ENCODE measurements at regions not wholly inside any gene's neighbourhood (a gene's known extent, or its start where the extent isn't known, plus 50 kb on each side); places are given as distances from the start of the nearest gene placed in this dataset.

DNA sequence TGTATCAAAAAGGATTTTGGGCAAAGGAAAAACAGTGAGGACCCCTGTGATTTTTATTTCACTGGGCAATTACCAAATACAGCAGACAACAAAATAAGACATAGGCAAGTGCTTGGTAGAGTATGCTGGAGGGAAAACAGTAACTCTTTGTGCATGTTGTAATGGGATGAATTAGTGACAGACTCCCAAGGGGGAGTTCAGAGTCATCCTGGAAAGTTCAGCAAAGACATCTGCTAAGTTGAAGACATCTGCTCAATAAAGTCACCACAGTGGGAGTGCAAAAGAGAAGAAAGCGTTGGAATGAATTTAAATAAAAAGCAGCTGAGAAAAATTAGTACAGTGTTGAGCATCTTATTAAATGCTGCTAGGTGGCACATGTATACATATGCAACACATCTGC lies 378.8 kb upstream of the ISX start:
- no peak for TF ChIP-seq EZH2 (IDR thresholded peaks at IDR 0.05)
- no peak for TF ChIP-seq POLR2AphosphoS5 (IDR thresholded peaks at IDR 0.05; ENCODE audit: borderline replicate concordance, low read depth, low read length)
- TF ChIP-seq FOXP2 (optimal IDR thresholded peaks at IDR 0.05; ENCODE audit: control extremely low read depth, extremely low read length, insufficient read depth), result no peak
- no peak overlapping the region for H3K9ac ChIP-seq (ENCODE audit: insufficient read length)
- H3K36me3 ChIP-seq (ENCODE audit: insufficient read depth, low read length), result no peaks in the 10 kb centered on the region
- H3K4me3 ChIP-seq, result no peak overlapping the region
- H3K9me3 ChIP-seq (ENCODE audit: low read depth, low read length), result no peaks in the 10 kb centered on the region
- no peak for DNase-seq (ENCODE audit: low read depth, low spot score)
- no peak overlapping the region for H3K27ac ChIP-seq

- TF ChIP-seq EZH2 (IDR thresholded peaks at IDR 0.05) (no peak), POLR2AphosphoS5 (IDR thresholded peaks at IDR 0.05; ENCODE audit: borderline replicate concordance, low read depth, low read length) (no peak), FOXP2 (optimal IDR thresholded peaks at IDR 0.05; ENCODE audit: control extremely low read depth, extremely low read length, insufficient read depth) (no peak)
These were observed 377.1 kb upstream of the ISX start for GRCh38 chr22:34688825-34689224.

DNA sequence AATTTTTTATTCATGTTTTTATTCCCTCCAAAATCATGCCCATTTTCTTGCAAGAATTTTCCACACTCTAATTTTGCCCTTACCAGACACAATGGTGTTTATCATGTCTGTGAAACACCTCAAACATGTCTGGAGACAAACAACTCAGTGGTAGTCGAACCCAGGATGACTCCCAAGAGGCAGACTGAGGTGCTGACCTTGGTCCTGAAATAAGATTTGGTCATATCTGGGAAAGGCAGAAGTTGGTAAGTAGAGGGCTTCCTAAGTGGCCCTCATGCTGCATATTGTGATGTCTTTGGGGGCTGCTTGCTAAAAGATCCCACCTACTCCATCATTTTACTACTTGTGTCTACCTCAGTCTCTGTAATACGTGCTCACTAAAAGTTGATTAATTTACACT lies 369.4 kb upstream of the ISX start:
- H3K27ac ChIP-seq, result no peak overlapping the region
- H3K9ac ChIP-seq (ENCODE audit: insufficient read length), result no peak overlapping the region
- H3K9me3 ChIP-seq (ENCODE audit: low read depth, low read length), result no peaks in the 10 kb centered on the region
- no peaks in the 10 kb centered on the region for H3K36me3 ChIP-seq (ENCODE audit: insufficient read depth, low read length)
- DNase-seq (ENCODE audit: low read depth, low spot score), result no peak
- TF ChIP-seq FOXP2 (optimal IDR thresholded peaks at IDR 0.05; ENCODE audit: control extremely low read depth, extremely low read length, insufficient read depth) (no peak), POLR2AphosphoS5 (IDR thresholded peaks at IDR 0.05; ENCODE audit: borderline replicate concordance, low read depth, low read length) (no peak), EZH2 (IDR thresholded peaks at IDR 0.05) (no peak)
- no peak overlapping the region for H3K4me3 ChIP-seq

More at GRCh38 chr22:34688825-34689224, 377.1 kb upstream of the ISX start:
- no peak for DNase-seq (ENCODE audit: low read depth, low spot score)
- Histone ChIP-seq H3K36me3 (ENCODE audit: insufficient read depth, low read length) (no peaks in the 10 kb centered on the region), H3K27ac (no peak overlapping the region), H3K9me3 (ENCODE audit: low read depth, low read length) (no peaks in the 10 kb centered on the region), H3K4me3 (no peak overlapping the region), H3K9ac (ENCODE audit: insufficient read length) (no peak overlapping the region)

GRCh38 chr22:34702279-34702678 lies 363.7 kb upstream of the ISX start:
- TF ChIP-seq EZH2 (IDR thresholded peaks at IDR 0.05), result no peak
- TF ChIP-seq FOXP2 (optimal IDR thresholded peaks at IDR 0.05; ENCODE audit: control extremely low read depth, extremely low read length, insufficient read depth), result no peak

GRCh38 chr22:34709641-34710040 lies 356.3 kb upstream of the ISX start:
- Histone ChIP-seq H3K36me3 (ENCODE audit: insufficient read depth, low read length) (no peaks in the 10 kb centered on the region), H3K9ac (ENCODE audit: insufficient read length) (no peak overlapping the region), H3K9me3 (ENCODE audit: low read depth, low read length) (no peaks in the 10 kb centered on the region), H3K4me3 (no peak overlapping the region), H3K27ac (no peak overlapping the region)
- no peak for DNase-seq (ENCODE audit: low read depth, low spot score)
- TF ChIP-seq POLR2AphosphoS5 (IDR thresholded peaks at IDR 0.05; ENCODE audit: borderline replicate concordance, low read depth, low read length), result no peak
- TF ChIP-seq FOXP2 (optimal IDR thresholded peaks at IDR 0.05; ENCODE audit: control extremely low read depth, extremely low read length, insufficient read depth), result no peak
- no peak for TF ChIP-seq EZH2 (IDR thresholded peaks at IDR 0.05)

More at GRCh38 chr22:34702279-34702678, 363.7 kb upstream of the ISX start:
- H3K36me3 ChIP-seq (ENCODE audit: insufficient read depth, low read length), result no peaks in the 10 kb centered on the region
- no peak overlapping the region for H3K9ac ChIP-seq (ENCODE audit: insufficient read length)
- no peak overlapping the region for H3K27ac ChIP-seq
- DNase-seq (ENCODE audit: low read depth, low spot score), result no peak
- no peak overlapping the region for H3K4me3 ChIP-seq
- H3K9me3 ChIP-seq (ENCODE audit: low read depth, low read length), result no peaks in the 10 kb centered on the region

GRCh38 chr22:34722901-34723300 lies 343.1 kb upstream of the ISX start:
- no peak for DNase-seq (ENCODE audit: low read depth, low spot score)
- Histone ChIP-seq H3K4me3 (no peak overlapping the region), H3K36me3 (ENCODE audit: insufficient read depth, low read length) (no peaks in the 10 kb centered on the region), H3K27ac (no peak overlapping the region), H3K9ac (ENCODE audit: insufficient read length) (no peak overlapping the region), H3K9me3 (ENCODE audit: low read depth, low read length) (peaks cover 6% of the 10 kb centered on the region; the same call in 1 of the 2 replicates)
- TF ChIP-seq FOXP2 (optimal IDR thresholded peaks at IDR 0.05; ENCODE audit: control extremely low read depth, extremely low read length, insufficient read depth) (no peak), POLR2AphosphoS5 (IDR thresholded peaks at IDR 0.05; ENCODE audit: borderline replicate concordance, low read depth, low read length) (no peak), EZH2 (IDR thresholded peaks at IDR 0.05) (no peak)

DNA sequence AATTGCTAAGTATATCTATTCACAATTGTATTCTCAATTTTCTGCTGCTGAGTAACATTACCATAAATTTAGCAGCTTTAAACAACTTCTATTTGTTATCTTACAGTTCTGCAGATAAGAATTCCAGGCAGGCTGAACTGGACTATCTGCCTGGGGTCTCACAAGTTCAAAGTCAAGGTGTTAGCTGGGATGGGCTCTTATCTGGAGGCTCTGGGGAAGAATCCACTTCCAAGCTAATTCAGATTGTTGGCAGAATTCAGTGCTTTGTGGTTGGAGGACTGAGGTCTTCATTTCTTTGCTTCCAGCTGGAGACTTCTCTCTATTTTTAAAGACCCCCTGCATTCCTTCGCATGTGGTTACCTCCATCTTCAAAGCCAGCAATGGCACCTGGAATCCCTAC lies 329.9 kb upstream of the ISX start:
- no peaks in the 10 kb centered on the region for H3K9me3 ChIP-seq (ENCODE audit: low read depth, low read length)
- H3K4me3 ChIP-seq, result no peak overlapping the region
- H3K9ac ChIP-seq (ENCODE audit: insufficient read length), result no peak overlapping the region
- no peak overlapping the region for H3K27ac ChIP-seq
- DNase-seq (ENCODE audit: low read depth, low spot score), result no peak
- no peaks in the 10 kb centered on the region for H3K36me3 ChIP-seq (ENCODE audit: insufficient read depth, low read length)
- TF ChIP-seq POLR2AphosphoS5 (IDR thresholded peaks at IDR 0.05; ENCODE audit: borderline replicate concordance, low read depth, low read length) (no peak), EZH2 (IDR thresholded peaks at IDR 0.05) (no peak), FOXP2 (optimal IDR thresholded peaks at IDR 0.05; ENCODE audit: control extremely low read depth, extremely low read length, insufficient read depth) (no peak)

GRCh38 chr22:34738661-34739400 lies 327.1 kb upstream of the ISX start:
- DNase-seq (ENCODE audit: low read depth, low spot score), result no peak
- no peaks in the 10 kb centered on the region for H3K9me3 ChIP-seq (ENCODE audit: low read depth, low read length)
- H3K27ac ChIP-seq, result no peak overlapping the region
- H3K4me3 ChIP-seq, result no peak overlapping the region
- no peaks in the 10 kb centered on the region for H3K36me3 ChIP-seq (ENCODE audit: insufficient read depth, low read length)
- no peak overlapping the region for H3K9ac ChIP-seq (ENCODE audit: insufficient read length)
- TF ChIP-seq EZH2 (IDR thresholded peaks at IDR 0.05) (no peak), POLR2AphosphoS5 (IDR thresholded peaks at IDR 0.05; ENCODE audit: borderline replicate concordance, low read depth, low read length) (no peak), FOXP2 (optimal IDR thresholded peaks at IDR 0.05; ENCODE audit: control extremely low read depth, extremely low read length, insufficient read depth) (no peak)

All from SK-N-MC (cell line).